A673 (cell line): ENCODE measurements at regions not wholly inside any gene's neighbourhood (a gene's known extent, or its start where the extent isn't known, plus 50 kb on each side); places are given as distances from the start of the nearest gene placed in this dataset.

Experiments
- BruUV-seq: library from RNA; stranded (reverse); fragments of 400-500 nt; replicated peaks from 2 replicates; lab custom pipeline; 2021; lab: Mats Ljungman, UMichigan
- CTCF ChIA-PET: fragments of 300-600 bp; sonication (Branson Sonifier 250); formaldehyde crosslinking; loops from one replicate; lab custom pipeline; 2022; ENCODE audit warnings: antibody characterized with exemption; lab: Charles Lee
- POLR2A ChIA-PET: fragments of 300-600 bp; sonication (Branson Sonifier 250); formaldehyde crosslinking; loops from one replicate; lab custom pipeline; 2022; ENCODE audit warnings: antibody characterized with exemption; ENCODE audit not compliant: low non-redundant PET; lab: Charles Lee
- DNase-seq: peaks from one replicate; pipeline ENCODE4 v3.0.0-alpha.2; 2015; ENCODE audit warnings: low spot score
- H3K27ac ChIP-seq: fragments of 200-600 bp; sonication (generic); 2 replicates; pipeline ENCODE4 v1.5.1; 2016; ENCODE audit warnings: mixed run types, low read depth, mild to moderate bottlenecking, mixed read lengths, antibody characterized with exemption, low read length; ENCODE audit not compliant: poor library complexity, severe bottlenecking
- H3K27me3 ChIP-seq: fragments of 200-600 bp; sonication (generic); replicated peaks from 2 replicates; pipeline ENCODE4 v1.6.1; 2017; ENCODE audit warnings: mixed run types, low read depth, mild to moderate bottlenecking, mixed read lengths, antibody characterized with exemption, low read length; ENCODE audit not compliant: insufficient read depth, poor library complexity
- H3K36me3 ChIP-seq: fragments of 200-600 bp; sonication (generic); 2 replicates; pipeline ENCODE4 v1.6.1; 2016; ENCODE audit warnings: mixed run types, mild to moderate bottlenecking, mixed read lengths, antibody characterized with exemption, low read length; ENCODE audit not compliant: insufficient read depth, poor library complexity, severe bottlenecking
- H3K4me1 ChIP-seq: fragments of 200-600 bp; sonication (generic); 2 replicates; pipeline ENCODE4 v1.6.1; 2017; ENCODE audit warnings: mixed run types, mild to moderate bottlenecking, mixed read lengths, antibody characterized with exemption, low read length; ENCODE audit not compliant: insufficient read depth, poor library complexity, severe bottlenecking
- H3K4me3 ChIP-seq: fragments of 200-600 bp; sonication (generic); 2 replicates; pipeline ENCODE4 v1.5.1; 2016; ENCODE audit warnings: low read depth, mixed run types, mild to moderate bottlenecking, mixed read lengths, low read length; ENCODE audit not compliant: poor library complexity, severe bottlenecking
- H3K9me3 ChIP-seq: fragments of 200-600 bp; sonication (generic); 2 replicates; pipeline ENCODE4 v1.6.1; 2016; ENCODE audit warnings: mixed run types, low read depth, mild to moderate bottlenecking, mixed read lengths, antibody characterized with exemption, low read length; ENCODE audit not compliant: poor library complexity, severe bottlenecking
- CTCF ChIP-seq: fragments of 300-800, 200-600 bp; sonication (generic); conservative IDR thresholded peaks from 2 replicates; pipeline ENCODE4 v1.5.1; 2017; ENCODE audit warnings: low read depth, mild to moderate bottlenecking, antibody characterized with exemption, low read length, moderate library complexity, mixed read lengths
- EZH2 ChIP-seq: fragments of 200-600 bp; sonication (generic); IDR thresholded peaks from 2 replicates; pipeline ENCODE4 v1.6.1; 2017; ENCODE audit warnings: borderline replicate concordance, low read depth, mild to moderate bottlenecking, mixed read lengths, antibody characterized with exemption, low read length; ENCODE audit not compliant: poor library complexity, severe bottlenecking
- intact Hi-C: fragments of 100-400 bp; cut with micrococcal nuclease; formaldehyde crosslinking; loops from one replicate; pipeline ENCODE4 v1.10.0; 2022; ENCODE audit not compliant: unreplicated experiment

- Histone ChIP-seq H3K36me3 (no peaks in the 10 kb centered on the region), H3K4me3 (no peak overlapping the region), H3K4me1 (no peaks in the 10 kb centered on the region), H3K9me3 (no peaks in the 10 kb centered on the region), H3K27me3 (no peaks in the 10 kb centered on the region), H3K27ac (no peak overlapping the region)
- no TSS peak for BruUV-seq
- no peak for TF ChIP-seq CTCF
- intact Hi-C loops: no loop called here
- ChIA-PET CTCF (no interaction called here), POLR2A (no interaction called here)
- DNase-seq: no peak
These were observed 400.8 kb downstream of the CDH26 start for GRCh38 chr20:60359010-60359409.

- no peak for TF ChIP-seq CTCF
- no peak for TF ChIP-seq EZH2
- BruUV-seq: no TSS peak
- ChIA-PET POLR2A (no interaction called here), CTCF (no interaction called here)
- H3K27ac ChIP-seq: no peak overlapping the region
- no peaks in the 10 kb centered on the region for H3K27me3 ChIP-seq
- no peaks in the 10 kb centered on the region for H3K36me3 ChIP-seq
- no peaks in the 10 kb centered on the region for H3K4me1 ChIP-seq
- no peaks in the 10 kb centered on the region for H3K9me3 ChIP-seq
- intact Hi-C loops: no loop called here
- no peak for DNase-seq
- H3K4me3 ChIP-seq: no peak overlapping the region
These were observed 403.7 kb downstream of the CDH26 start for GRCh38 chr20:60361761-60362395.

GRCh38 chr20:60362531-60362930 lies 404.3 kb downstream of the CDH26 start:
- Histone ChIP-seq H3K27ac (no peak overlapping the region), H3K27me3 (no peaks in the 10 kb centered on the region), H3K4me3 (no peak overlapping the region), H3K36me3 (no peaks in the 10 kb centered on the region), H3K4me1 (no peaks in the 10 kb centered on the region), H3K9me3 (no peaks in the 10 kb centered on the region)
- intact Hi-C loops: no loop called here
- DNase-seq: no peak
- ChIA-PET CTCF (no interaction called here), POLR2A (no interaction called here)
- TF ChIP-seq EZH2: no peak
- BruUV-seq: no TSS peak

GRCh38 chr20:60363698-60364097 lies 405.5 kb downstream of the CDH26 start:
- intact Hi-C loops: no loop called here
- H3K27me3 ChIP-seq: no peaks in the 10 kb centered on the region
- no peak for DNase-seq
- POLR2A ChIA-PET: no interaction called here
- no TSS peak for BruUV-seq
- TF ChIP-seq EZH2 (no peak), CTCF (no peak)
- CTCF ChIA-PET: no interaction called here
- H3K4me1 ChIP-seq: no peaks in the 10 kb centered on the region
- H3K36me3 ChIP-seq: no peaks in the 10 kb centered on the region
- H3K4me3 ChIP-seq: no peak overlapping the region
- H3K9me3 ChIP-seq: no peaks in the 10 kb centered on the region
- H3K27ac ChIP-seq: no peak overlapping the region
